HG02759 (cell line): ENCODE measurements at regions not wholly inside any gene's neighbourhood (a gene's known extent, or its start where the extent isn't known, plus 50 kb on each side); places are given as distances from the start of the nearest gene placed in this dataset.
"Not testable (repeated sequence)": the region's sequence is repeated elsewhere in the genome, so short reads cannot be mapped to it uniquely, and the experiment has no call there.

Experiments
- ATAC-seq: cut with Tn5 transposase; IDR thresholded peaks from one replicate; pipeline ENCODE4 v1.9.1; 2021; ENCODE audit warnings: mild to moderate bottlenecking, moderate library complexity; ENCODE audit not compliant: unreplicated experiment

GRCh38 chr9:34796924-34797323 is 87.0 kb upstream of the CCL21 start:
- ATAC-seq = no peak

DNA sequence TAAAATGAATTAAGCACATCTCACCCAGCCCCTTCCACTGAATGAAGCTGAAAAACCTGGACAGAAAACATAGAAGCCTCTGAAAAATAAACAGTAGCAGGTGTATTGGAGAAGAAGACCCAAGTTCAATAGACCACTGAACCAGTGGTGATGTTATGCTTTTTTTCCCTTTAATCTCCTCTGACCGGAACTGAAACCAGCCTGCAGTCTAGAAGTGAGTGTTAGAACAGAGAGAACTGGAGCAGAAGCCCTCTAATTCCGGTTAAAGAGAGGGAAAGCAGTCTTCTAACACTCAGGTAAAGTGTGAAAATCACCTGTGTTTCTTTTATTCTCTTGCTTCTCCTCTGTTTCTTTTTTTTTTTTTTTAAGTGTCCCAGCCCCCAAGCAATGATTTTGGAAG is 83.5 kb upstream of the CCL21 start:
- ATAC-seq = no peak

GRCh38 chr9:34783951-34784487 is 74.1 kb upstream of the CCL21 start:
- peak; percentile 58 for ATAC-seq

- no peak for ATAC-seq
These were observed 72.4 kb upstream of the CCL21 start for GRCh38 chr9:34782372-34782771.

- ATAC-seq = no peak
These were observed 67.7 kb upstream of the CCL21 start for GRCh38 chr9:34777666-34778065.

DNA sequence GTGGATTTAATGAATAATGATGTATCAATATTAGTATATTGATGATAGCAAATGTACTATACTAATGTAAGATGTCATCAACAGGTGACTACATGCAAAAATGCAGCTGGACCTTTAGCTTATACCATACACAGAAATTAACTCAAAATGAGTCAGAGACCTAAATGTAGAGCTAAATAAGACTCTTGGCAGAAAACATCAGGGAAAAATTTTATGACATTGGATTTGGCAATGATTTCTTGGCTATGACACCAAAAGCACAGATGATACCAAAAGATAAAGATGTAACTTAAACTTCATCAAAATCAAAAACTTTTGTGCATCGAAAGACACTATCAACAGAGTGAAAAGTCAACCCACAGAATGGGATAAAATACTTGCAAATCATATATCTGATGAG is 64.0 kb upstream of the CCL21 start:
- ATAC-seq = no peak

DNA sequence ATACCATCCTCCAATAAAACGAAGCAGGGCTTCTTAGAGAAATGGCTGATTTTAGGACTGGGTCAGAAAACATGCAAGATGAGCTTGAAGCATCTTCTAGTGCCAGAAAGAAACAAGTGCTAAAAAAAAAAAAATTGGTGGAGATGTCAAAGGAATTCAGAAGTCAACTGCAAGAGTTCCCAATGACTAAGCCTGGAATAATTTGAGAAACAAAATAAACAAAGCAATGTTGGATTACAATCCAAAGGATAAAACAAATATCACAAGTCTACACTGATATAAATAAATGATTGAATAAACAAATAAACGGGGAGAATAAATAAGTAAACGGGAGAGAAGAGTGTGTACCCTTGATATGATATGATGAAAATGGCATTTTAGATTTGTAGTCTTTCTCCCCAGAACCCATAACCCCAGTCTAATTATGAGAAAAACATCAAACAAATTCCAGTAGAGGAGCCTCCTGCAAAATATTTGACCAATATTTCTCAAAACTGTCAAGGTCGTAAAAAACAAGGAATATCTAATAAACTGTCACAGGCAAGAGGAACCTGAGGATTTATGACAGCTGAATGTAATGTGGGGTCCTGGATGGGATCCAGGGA is 63.5 kb upstream of the CCL21 start:
- ATAC-seq = no peak

DNA sequence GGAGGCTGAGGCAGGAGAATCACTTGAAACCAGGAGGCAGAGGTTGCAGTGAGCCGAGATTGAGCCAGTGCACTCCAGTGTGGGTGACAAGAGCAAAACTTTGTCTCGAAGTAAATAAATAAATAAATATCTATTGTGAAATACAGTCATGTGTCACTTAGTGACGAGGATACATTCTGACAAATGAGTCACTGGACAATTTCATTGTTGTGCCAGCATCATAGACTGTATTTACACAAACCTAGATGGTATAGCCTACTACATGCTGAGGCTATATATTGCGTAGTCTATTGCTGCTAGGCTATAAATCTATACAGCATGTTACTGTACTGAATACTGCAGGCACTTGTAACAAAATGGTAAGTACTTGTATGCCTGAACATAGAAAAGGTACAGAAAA is 61.1 kb upstream of the CCL21 start:
- no peak for ATAC-seq

DNA sequence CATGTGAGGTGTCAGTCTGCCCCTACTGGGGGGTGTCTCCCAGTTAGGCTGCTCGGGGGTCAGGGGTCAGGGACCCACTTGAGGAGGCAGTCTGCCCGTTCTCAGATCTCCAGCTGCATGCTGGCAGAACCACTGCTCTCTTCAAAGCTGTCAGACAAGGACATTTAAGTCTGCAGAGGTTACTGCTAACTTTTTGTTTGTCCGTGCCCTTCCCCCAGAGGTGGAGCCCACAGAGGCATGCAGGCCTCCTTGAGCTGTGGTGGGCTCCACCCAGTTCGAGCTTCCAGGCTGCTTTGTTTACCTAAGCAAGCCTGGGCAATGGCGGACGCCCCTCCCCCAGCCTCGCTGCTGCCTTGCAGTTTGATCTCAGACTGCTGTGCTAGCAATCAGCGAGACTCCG is 57.2 kb upstream of the CCL21 start:
- ATAC-seq = not testable (repeated sequence)

GRCh38 chr9:34760196-34761040 is 50.5 kb upstream of the CCL21 start:
- peak; percentile 45 for ATAC-seq
